ENCODE measurements at regions not wholly inside any gene's neighbourhood (a gene's known extent, or its start where the extent isn't known, plus 50 kb on each side); places are given as distances from the start of the nearest gene placed in this dataset.

- Histone ChIP-seq H3K4me3 (ENCODE audit: low read length) (no peak overlapping the region), H3K9me3 (ENCODE audit: control insufficient read depth, low read length) (no peaks in the 10 kb centered on the region), H3K4me1 (ENCODE audit: control insufficient read depth, insufficient read depth, low read length) (no peaks in the 10 kb centered on the region), H3K27me3 (ENCODE audit: control insufficient read depth, insufficient read depth) (no peaks in the 10 kb centered on the region), H3K27ac (ENCODE audit: low read length) (no peak overlapping the region)
- DNase-seq = no peak
- ATAC-seq = no peak
- intact Hi-C loops (cut with DNase I) = no loop called here
- 83% methylated on average over 4 of the region's 4 CpGs for WGBS
Measured at GRCh38 chr14:30284808-30285207, 274.1 kb upstream of the G2E3 start.

DNA sequence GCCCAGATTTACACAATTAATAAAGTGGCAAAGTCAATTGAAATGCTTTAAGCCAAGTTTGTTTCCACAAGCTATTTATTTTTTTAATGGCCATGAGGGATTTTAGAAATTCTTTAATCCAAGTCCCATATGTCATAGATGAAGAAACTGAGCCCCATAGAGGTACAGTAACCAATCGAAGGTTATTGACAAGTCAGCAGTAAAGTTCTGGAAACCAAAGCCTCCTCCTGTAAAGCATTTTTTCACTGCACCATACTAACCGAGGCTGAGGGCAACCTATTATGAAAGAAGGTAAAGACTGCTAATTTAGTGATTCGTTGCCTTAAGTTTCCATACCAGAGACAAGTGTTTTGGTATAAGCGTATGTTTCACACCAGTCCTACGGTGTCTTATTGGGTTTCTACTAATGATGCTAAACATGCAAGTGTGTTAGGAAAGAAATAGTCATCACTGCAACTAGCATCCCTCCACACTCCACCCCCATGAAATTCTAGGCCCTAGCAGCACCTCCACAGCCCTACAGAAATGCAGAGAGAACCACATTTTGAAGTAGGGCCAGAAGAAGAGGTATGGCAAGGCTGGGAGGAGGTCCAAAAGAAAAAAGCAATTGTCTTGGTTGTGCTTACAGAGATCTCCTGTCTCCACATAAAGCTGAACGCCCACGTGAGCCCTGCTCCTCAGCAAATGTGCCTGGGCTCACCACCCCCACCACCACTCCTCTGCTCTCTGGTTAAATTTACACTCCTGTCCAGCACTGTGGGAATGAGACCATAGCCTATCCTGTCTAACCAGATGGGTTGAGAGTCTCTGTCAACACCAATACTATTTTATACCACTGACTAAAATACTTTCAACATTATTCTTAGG, 271.1 kb upstream of the G2E3 start:
- no peak for DNase-seq
- Histone ChIP-seq H3K4me1 (ENCODE audit: control insufficient read depth, insufficient read depth, low read length) (no peaks in the 10 kb centered on the region), H3K27me3 (ENCODE audit: control insufficient read depth, insufficient read depth) (no peaks in the 10 kb centered on the region), H3K27ac (ENCODE audit: low read length) (no peak overlapping the region), H3K4me3 (ENCODE audit: low read length) (no peak overlapping the region), H3K9me3 (ENCODE audit: control insufficient read depth, low read length) (no peaks in the 10 kb centered on the region)
- no peak for ATAC-seq
- 83% methylated on average over 7 of the region's 7 CpGs for WGBS
- intact Hi-C loops (cut with DNase I) = no loop called here

- no peak overlapping the region for H3K27ac ChIP-seq (ENCODE audit: low read length)
- intact Hi-C loops (cut with DNase I) = no loop called here
- H3K27me3 ChIP-seq (ENCODE audit: control insufficient read depth, insufficient read depth) = no peaks in the 10 kb centered on the region
- ATAC-seq (no peak), DNase-seq (no peak)
- no peaks in the 10 kb centered on the region for H3K4me1 ChIP-seq (ENCODE audit: control insufficient read depth, insufficient read depth, low read length)
- no peaks in the 10 kb centered on the region for H3K9me3 ChIP-seq (ENCODE audit: control insufficient read depth, low read length)
- no peak overlapping the region for H3K4me3 ChIP-seq (ENCODE audit: low read length)
- WGBS = 56% methylated on average over 3 of the region's 3 CpGs
Measured at GRCh38 chr14:30290001-30290400, 269.0 kb upstream of the G2E3 start.

DNA sequence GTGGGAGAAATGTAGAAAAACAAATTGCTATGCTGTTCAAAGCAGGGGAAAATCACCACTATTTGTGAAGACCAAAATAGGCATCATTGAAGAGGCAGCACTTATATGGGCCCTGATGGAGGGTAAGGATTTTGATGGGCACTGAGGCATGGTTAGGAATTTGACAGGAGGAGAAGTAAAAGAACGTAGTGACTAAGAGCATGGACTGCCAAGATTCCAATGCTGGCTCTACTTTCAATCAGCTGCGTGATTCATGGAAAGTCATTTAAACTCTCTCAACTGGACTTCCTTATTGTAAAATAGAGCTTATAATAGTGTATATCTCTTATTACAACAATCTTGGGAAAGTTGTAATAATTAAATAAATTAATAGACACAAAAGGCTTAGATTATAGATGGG, 267.7 kb upstream of the G2E3 start:
- DNase-seq (no peak), ATAC-seq (no peak)
- H3K4me1 ChIP-seq (ENCODE audit: control insufficient read depth, insufficient read depth, low read length) = no peaks in the 10 kb centered on the region
- intact Hi-C loops (cut with DNase I) = no loop called here
- no peaks in the 10 kb centered on the region for H3K9me3 ChIP-seq (ENCODE audit: control insufficient read depth, low read length)
- H3K27ac ChIP-seq (ENCODE audit: low read length) = no peak overlapping the region
- no peaks in the 10 kb centered on the region for H3K27me3 ChIP-seq (ENCODE audit: control insufficient read depth, insufficient read depth)
- H3K4me3 ChIP-seq (ENCODE audit: low read length) = no peak overlapping the region
- WGBS = 59% methylated on average over 2 of the region's 2 CpGs

DNA sequence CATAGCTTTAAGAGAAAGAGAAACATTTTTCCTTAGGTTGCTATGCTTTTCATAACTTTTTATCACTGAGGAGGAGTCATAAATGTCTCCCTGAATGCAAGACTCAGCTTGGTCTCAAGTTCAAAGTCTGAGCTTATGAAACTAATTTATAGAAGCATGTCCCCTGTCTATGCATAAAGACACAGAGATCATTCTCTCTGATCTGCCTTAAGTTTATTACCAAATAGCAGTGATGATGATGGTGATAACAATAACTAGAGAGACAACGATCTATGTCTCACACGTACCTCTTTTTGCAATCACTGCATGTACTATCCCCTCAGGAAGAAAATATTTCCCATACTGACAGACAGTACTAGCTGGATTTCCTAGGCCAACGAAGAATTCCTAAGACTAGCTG, 266.4 kb upstream of the G2E3 start:
- Histone ChIP-seq H3K4me3 (ENCODE audit: low read length) (no peak overlapping the region), H3K4me1 (ENCODE audit: control insufficient read depth, insufficient read depth, low read length) (no peaks in the 10 kb centered on the region), H3K27me3 (ENCODE audit: control insufficient read depth, insufficient read depth) (no peaks in the 10 kb centered on the region), H3K9me3 (ENCODE audit: control insufficient read depth, low read length) (no peaks in the 10 kb centered on the region), H3K27ac (ENCODE audit: low read length) (no peak overlapping the region)
- ATAC-seq (no peak), DNase-seq (no peak)
- WGBS = 76% methylated on average over 3 of the region's 3 CpGs
- intact Hi-C loops (cut with DNase I) = no loop called here

DNA sequence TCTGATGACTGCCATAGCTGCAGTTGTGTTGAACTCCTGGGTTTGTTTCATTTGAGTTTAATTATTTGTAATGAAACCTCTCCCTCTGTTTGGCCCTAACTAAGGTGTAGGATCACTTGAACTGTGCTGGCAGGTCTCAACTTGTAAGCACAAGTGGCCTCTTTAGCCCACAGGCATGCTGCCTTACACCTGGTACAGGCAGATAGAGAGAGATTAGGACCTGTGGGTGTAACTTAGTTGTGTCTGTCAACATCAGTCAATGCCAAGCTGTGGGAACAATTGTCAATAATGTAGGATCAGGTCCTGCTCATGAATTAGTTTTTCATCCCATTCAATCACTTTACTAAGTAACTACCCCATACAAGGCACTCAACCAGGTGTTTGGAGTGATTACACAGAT, 263.0 kb upstream of the G2E3 start:
- no peak for DNase-seq

DNA sequence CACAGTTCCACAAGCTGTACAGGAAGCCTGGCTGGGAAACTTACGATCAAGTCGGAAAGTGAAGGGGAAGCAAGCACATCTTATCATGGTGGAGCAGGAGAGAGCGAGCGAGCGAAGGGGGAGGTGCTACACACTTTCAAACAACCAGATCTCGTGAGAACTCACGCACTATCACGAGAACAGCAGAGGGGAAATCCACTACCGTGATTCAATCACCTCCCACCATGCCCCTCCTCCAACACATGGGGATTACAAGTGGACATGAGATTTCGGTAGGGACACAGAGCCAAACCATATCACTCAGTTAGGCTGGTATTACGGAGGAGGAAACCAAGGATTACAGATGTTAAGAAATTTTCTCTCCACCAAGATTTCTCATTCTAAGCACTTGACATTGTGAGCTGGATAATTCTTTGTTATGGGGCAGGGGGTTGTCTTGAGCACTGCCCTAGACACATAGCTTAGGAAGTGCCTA, 262.0 kb upstream of the G2E3 start:
- Histone ChIP-seq H3K27me3 (ENCODE audit: control insufficient read depth, insufficient read depth) (no peaks in the 10 kb centered on the region), H3K4me3 (ENCODE audit: low read length) (no peak overlapping the region), H3K9me3 (ENCODE audit: control insufficient read depth, low read length) (no peaks in the 10 kb centered on the region), H3K4me1 (ENCODE audit: control insufficient read depth, insufficient read depth, low read length) (no peaks in the 10 kb centered on the region), H3K27ac (ENCODE audit: low read length) (no peak overlapping the region)
- no peak for ATAC-seq
- 60% methylated on average over 11 of the region's 11 CpGs for WGBS
- DNase-seq = no peak
- intact Hi-C loops (cut with DNase I) = no loop called here

More for the DNA sequence above, 263.0 kb upstream of the G2E3 start:
- Histone ChIP-seq H3K9me3 (ENCODE audit: control insufficient read depth, low read length) (no peaks in the 10 kb centered on the region), H3K27ac (ENCODE audit: low read length) (no peak overlapping the region), H3K4me3 (ENCODE audit: low read length) (no peak overlapping the region), H3K27me3 (ENCODE audit: control insufficient read depth, insufficient read depth) (no peaks in the 10 kb centered on the region), H3K4me1 (ENCODE audit: control insufficient read depth, insufficient read depth, low read length) (no peaks in the 10 kb centered on the region)
- ATAC-seq = no peak
- intact Hi-C loops (cut with DNase I) = no loop called here

DNA sequence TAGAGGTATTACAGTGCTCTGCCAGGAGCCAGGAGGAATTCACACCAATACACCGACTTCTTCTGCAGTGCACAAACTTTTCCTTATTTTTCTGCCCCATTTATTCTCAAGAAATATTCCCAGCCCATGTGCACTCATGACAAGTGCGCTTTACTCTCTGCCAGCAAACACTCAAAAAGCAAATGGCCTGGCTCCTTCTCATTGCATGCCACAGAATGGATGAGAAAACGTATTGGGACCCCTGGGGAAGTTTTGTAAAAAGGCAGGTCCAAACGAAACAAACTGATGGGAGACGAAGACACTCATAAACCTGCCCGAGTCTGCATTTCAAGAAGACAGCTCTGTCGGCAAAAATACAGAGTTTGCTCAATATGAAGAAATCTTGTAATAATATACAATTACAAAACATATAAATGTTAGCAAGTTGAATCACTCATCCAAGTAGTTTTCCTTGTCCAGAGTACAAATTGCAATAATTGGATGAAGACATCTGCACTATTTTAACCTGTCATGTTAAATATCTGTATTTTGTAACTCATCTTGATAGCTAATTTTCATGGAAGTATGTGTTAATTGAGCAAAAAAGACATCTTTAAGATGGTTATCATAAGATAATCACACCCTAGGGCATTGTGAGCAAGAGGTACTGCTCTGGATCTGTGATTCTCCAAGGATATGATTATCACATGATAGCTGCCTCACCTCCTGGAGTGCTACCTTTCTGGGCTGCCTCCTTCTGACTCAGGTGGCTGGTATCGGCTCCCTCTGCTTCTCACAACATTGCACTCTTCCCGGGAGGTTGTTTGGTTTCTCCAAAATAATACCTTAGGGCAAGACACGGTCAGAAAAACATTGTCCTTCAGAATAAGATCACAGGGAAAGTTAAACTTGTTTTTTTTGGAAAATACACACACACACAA, 260.8 kb upstream of the G2E3 start:
- WGBS = 83% methylated on average over 10 of the region's 10 CpGs
- ATAC-seq (no peak), DNase-seq (no peak)
- Histone ChIP-seq H3K4me3 (ENCODE audit: low read length) (no peak overlapping the region), H3K4me1 (ENCODE audit: control insufficient read depth, insufficient read depth, low read length) (no peaks in the 10 kb centered on the region), H3K27ac (ENCODE audit: low read length) (no peak overlapping the region), H3K27me3 (ENCODE audit: control insufficient read depth, insufficient read depth) (no peaks in the 10 kb centered on the region), H3K9me3 (ENCODE audit: control insufficient read depth, low read length) (no peaks in the 10 kb centered on the region)
- intact Hi-C loops (cut with DNase I) = no loop called here

DNA sequence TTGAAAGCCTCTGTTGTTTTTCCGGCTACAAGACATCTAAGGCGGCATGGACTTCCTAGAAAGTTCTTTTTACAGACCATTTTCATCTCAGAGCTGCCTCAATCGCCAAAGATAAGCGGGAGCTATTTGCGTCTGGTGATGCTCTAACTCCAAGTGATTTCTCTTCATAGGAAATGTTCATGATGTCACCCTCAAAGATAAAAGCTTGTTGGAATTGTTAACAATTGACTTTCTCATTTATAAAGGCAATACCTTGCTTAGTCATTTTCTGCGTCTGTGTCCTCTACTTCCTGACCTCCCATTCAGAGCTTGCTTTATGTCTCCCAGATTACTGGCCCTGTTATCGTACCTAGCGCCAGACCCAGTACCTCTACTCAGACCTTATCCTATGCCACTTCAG, 259.0 kb upstream of the G2E3 start:
- Histone ChIP-seq H3K4me3 (ENCODE audit: low read length) (no peak overlapping the region), H3K27ac (ENCODE audit: low read length) (no peak overlapping the region), H3K27me3 (ENCODE audit: control insufficient read depth, insufficient read depth) (no peaks in the 10 kb centered on the region), H3K9me3 (ENCODE audit: control insufficient read depth, low read length) (no peaks in the 10 kb centered on the region), H3K4me1 (ENCODE audit: control insufficient read depth, insufficient read depth, low read length) (no peaks in the 10 kb centered on the region)
- WGBS = 24% methylated on average over 8 of the region's 8 CpGs
- intact Hi-C loops (cut with DNase I) = no loop called here
- DNase-seq (no peak), ATAC-seq (no peak)

DNA sequence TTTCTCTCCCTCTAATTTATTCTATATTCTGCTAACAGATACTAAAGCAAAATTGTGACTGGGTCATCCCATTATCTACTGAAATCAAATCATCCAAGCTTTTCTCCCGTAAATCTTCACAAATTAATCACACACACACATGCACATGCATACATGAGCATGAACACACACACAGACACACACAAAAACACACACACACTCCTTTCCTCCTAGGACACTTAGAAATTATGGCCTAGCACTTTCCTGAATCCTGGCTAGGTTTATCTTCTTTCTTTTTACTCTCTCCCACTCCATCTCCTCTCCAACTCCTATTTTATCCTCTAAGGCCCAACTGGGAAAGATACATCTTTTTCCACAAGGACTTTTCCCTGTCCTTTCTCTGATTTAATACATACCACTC, 255.6 kb upstream of the G2E3 start:
- Histone ChIP-seq H3K4me3 (ENCODE audit: low read length) (no peak overlapping the region), H3K4me1 (ENCODE audit: control insufficient read depth, insufficient read depth, low read length) (no peaks in the 10 kb centered on the region), H3K27ac (ENCODE audit: low read length) (no peak overlapping the region), H3K27me3 (ENCODE audit: control insufficient read depth, insufficient read depth) (no peaks in the 10 kb centered on the region), H3K9me3 (ENCODE audit: control insufficient read depth, low read length) (no peaks in the 10 kb centered on the region)
- WGBS = 78% methylated on average over 1 of the region's 1 CpG
- DNase-seq (no peak), ATAC-seq (no peak)
- intact Hi-C loops (cut with DNase I) = no loop called here

DNA sequence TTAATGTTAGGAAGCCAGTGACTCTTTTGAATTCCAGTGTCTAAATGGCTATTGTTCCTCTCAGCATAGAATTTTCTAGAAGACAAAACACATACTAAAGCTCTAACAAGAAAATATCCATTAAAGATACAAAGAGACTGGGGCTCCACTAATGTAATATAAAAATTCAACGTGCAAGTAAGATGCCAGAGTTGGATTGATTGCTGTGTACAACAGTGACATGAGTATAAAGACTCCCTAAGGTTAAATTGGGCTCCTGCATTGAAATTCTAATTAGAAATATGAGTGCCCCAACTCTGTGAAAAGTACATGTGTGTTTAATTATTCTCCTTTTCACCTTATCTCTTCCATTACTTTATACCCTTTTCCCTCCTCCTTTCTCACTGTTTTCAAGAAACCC, 253.6 kb upstream of the G2E3 start:
- H3K4me3 ChIP-seq (ENCODE audit: low read length) = no peak overlapping the region
- intact Hi-C loops (cut with DNase I) = no loop called here
- H3K9me3 ChIP-seq (ENCODE audit: control insufficient read depth, low read length) = no peaks in the 10 kb centered on the region
- H3K27me3 ChIP-seq (ENCODE audit: control insufficient read depth, insufficient read depth) = no peaks in the 10 kb centered on the region
- no peak overlapping the region for H3K27ac ChIP-seq (ENCODE audit: low read length)
- H3K4me1 ChIP-seq (ENCODE audit: control insufficient read depth, insufficient read depth, low read length) = no peaks in the 10 kb centered on the region
- no peak for DNase-seq
- WGBS = 81% methylated on average over 1 of the region's 1 CpG
- no peak for ATAC-seq
